ENCODE measurements at regions not wholly inside any gene's neighbourhood (a gene's known extent, or its start where the extent isn't known, plus 50 kb on each side); places are given as distances from the start of the nearest gene placed in this dataset.

- Histone ChIP-seq H3K27me3 (ENCODE audit: insufficient read depth, low read length) (peaks cover 52% of the 10 kb centered on the region), H3K4me1 (ENCODE audit: insufficient read depth, low read length) (peaks cover 9% of the 10 kb centered on the region), H3K9me3 (ENCODE audit: low read length) (no peaks in the 10 kb centered on the region), H2AFZ (ENCODE audit: low read depth, low read length) (no peak overlapping the region), H3K4me3 (ENCODE audit: low read length) (no peak overlapping the region), H3K36me3 (ENCODE audit: insufficient read depth, low read length) (no peaks in the 10 kb centered on the region)
These were observed 106.9 kb downstream of the FAM53A start for GRCh38 chr4:1576961-1577821.

- no peaks in the 10 kb centered on the region for H3K36me3 ChIP-seq (ENCODE audit: insufficient read depth, low read length)
- no peak overlapping the region for H2AFZ ChIP-seq (ENCODE audit: low read depth, low read length)
- no peak overlapping the region for H3K4me3 ChIP-seq (ENCODE audit: low read length)
- H3K9me3 ChIP-seq (ENCODE audit: low read length): no peaks in the 10 kb centered on the region
- H3K27me3 ChIP-seq (ENCODE audit: insufficient read depth, low read length): peaks cover 51% of the 10 kb centered on the region
- H3K4me1 ChIP-seq (ENCODE audit: insufficient read depth, low read length): peaks cover 9% of the 10 kb centered on the region
These were observed 107.7 kb downstream of the FAM53A start for GRCh38 chr4:1576304-1576960.

GRCh38 chr4:1575418-1576303, 108.5 kb downstream of the FAM53A start:
- no peaks in the 10 kb centered on the region for H3K36me3 ChIP-seq (ENCODE audit: insufficient read depth, low read length)
- H3K27me3 ChIP-seq (ENCODE audit: insufficient read depth, low read length): peaks cover 51% of the 10 kb centered on the region
- H3K4me3 ChIP-seq (ENCODE audit: low read length): no peak overlapping the region
- H3K4me1 ChIP-seq (ENCODE audit: insufficient read depth, low read length): peaks cover 9% of the 10 kb centered on the region
- H2AFZ ChIP-seq (ENCODE audit: low read depth, low read length): no peak overlapping the region
- H3K9me3 ChIP-seq (ENCODE audit: low read length): no peaks in the 10 kb centered on the region

- Histone ChIP-seq H3K4me1 (ENCODE audit: insufficient read depth, low read length) (peaks cover 9% of the 10 kb centered on the region), H3K36me3 (ENCODE audit: insufficient read depth, low read length) (no peaks in the 10 kb centered on the region), H3K27me3 (ENCODE audit: insufficient read depth, low read length) (peaks cover 52% of the 10 kb centered on the region), H3K9me3 (ENCODE audit: low read length) (no peaks in the 10 kb centered on the region), H3K4me3 (ENCODE audit: low read length) (no peak overlapping the region), H2AFZ (ENCODE audit: low read depth, low read length) (no peak overlapping the region)
These were observed 109.3 kb downstream of the FAM53A start for GRCh38 chr4:1574601-1575417.

GRCh38 chr4:1573830-1574459, 110.2 kb downstream of the FAM53A start:
- Histone ChIP-seq H3K4me3 (ENCODE audit: low read length) (no peak overlapping the region), H2AFZ (ENCODE audit: low read depth, low read length) (no peak overlapping the region), H3K27me3 (ENCODE audit: insufficient read depth, low read length) (peaks cover 48% of the 10 kb centered on the region), H3K36me3 (ENCODE audit: insufficient read depth, low read length) (no peaks in the 10 kb centered on the region), H3K9me3 (ENCODE audit: low read length) (no peaks in the 10 kb centered on the region), H3K4me1 (ENCODE audit: insufficient read depth, low read length) (peaks cover 5% of the 10 kb centered on the region)

GRCh38 chr4:1572964-1573720, 111.0 kb downstream of the FAM53A start:
- peaks cover under 1% of the 10 kb centered on the region for H3K4me1 ChIP-seq (ENCODE audit: insufficient read depth, low read length)
- no peaks in the 10 kb centered on the region for H3K9me3 ChIP-seq (ENCODE audit: low read length)
- no peaks in the 10 kb centered on the region for H3K36me3 ChIP-seq (ENCODE audit: insufficient read depth, low read length)
- peaks cover 44% of the 10 kb centered on the region for H3K27me3 ChIP-seq (ENCODE audit: insufficient read depth, low read length)
- H3K4me3 ChIP-seq (ENCODE audit: low read length): no peak overlapping the region
- no peak overlapping the region for H2AFZ ChIP-seq (ENCODE audit: low read depth, low read length)

- H3K27me3 ChIP-seq (ENCODE audit: insufficient read depth, low read length): peaks cover 39% of the 10 kb centered on the region
- H3K36me3 ChIP-seq (ENCODE audit: insufficient read depth, low read length): no peaks in the 10 kb centered on the region
- H2AFZ ChIP-seq (ENCODE audit: low read depth, low read length): no peak overlapping the region
- H3K9me3 ChIP-seq (ENCODE audit: low read length): no peaks in the 10 kb centered on the region
- H3K4me1 ChIP-seq (ENCODE audit: insufficient read depth, low read length): no peaks in the 10 kb centered on the region
- H3K4me3 ChIP-seq (ENCODE audit: low read length): no peak overlapping the region
These were observed 111.6 kb downstream of the FAM53A start for GRCh38 chr4:1572521-1572920.

- no peaks in the 10 kb centered on the region for H3K9me3 ChIP-seq (ENCODE audit: low read length)
- no peak overlapping the region for H3K4me3 ChIP-seq (ENCODE audit: low read length)
- peaks cover 33% of the 10 kb centered on the region for H3K27me3 ChIP-seq (ENCODE audit: insufficient read depth, low read length)
- H3K4me1 ChIP-seq (ENCODE audit: insufficient read depth, low read length): no peaks in the 10 kb centered on the region
- no peak overlapping the region for H2AFZ ChIP-seq (ENCODE audit: low read depth, low read length)
- H3K36me3 ChIP-seq (ENCODE audit: insufficient read depth, low read length): no peaks in the 10 kb centered on the region
These were observed 112.1 kb downstream of the FAM53A start for GRCh38 chr4:1572010-1572385.

- no peak overlapping the region for H3K4me3 ChIP-seq (ENCODE audit: low read length)
- H3K9me3 ChIP-seq (ENCODE audit: low read length): no peaks in the 10 kb centered on the region
- H3K27me3 ChIP-seq (ENCODE audit: insufficient read depth, low read length): peaks cover 28% of the 10 kb centered on the region
- H2AFZ ChIP-seq (ENCODE audit: low read depth, low read length): no peak overlapping the region
- H3K36me3 ChIP-seq (ENCODE audit: insufficient read depth, low read length): no peaks in the 10 kb centered on the region
- no peaks in the 10 kb centered on the region for H3K4me1 ChIP-seq (ENCODE audit: insufficient read depth, low read length)
These were observed 112.7 kb downstream of the FAM53A start for GRCh38 chr4:1571165-1572009.

- H2AFZ ChIP-seq (ENCODE audit: low read depth, low read length): no peak overlapping the region
- H3K4me1 ChIP-seq (ENCODE audit: insufficient read depth, low read length): no peaks in the 10 kb centered on the region
- H3K27me3 ChIP-seq (ENCODE audit: insufficient read depth, low read length): peaks cover 23% of the 10 kb centered on the region
- no peaks in the 10 kb centered on the region for H3K9me3 ChIP-seq (ENCODE audit: low read length)
- H3K4me3 ChIP-seq (ENCODE audit: low read length): no peak overlapping the region
- H3K36me3 ChIP-seq (ENCODE audit: insufficient read depth, low read length): no peaks in the 10 kb centered on the region
These were observed 113.6 kb downstream of the FAM53A start for GRCh38 chr4:1570291-1571164.
